ENCODE measurements at regions not wholly inside any gene's neighbourhood (a gene's known extent, or its start where the extent isn't known, plus 50 kb on each side); places are given as distances from the start of the nearest gene placed in this dataset.
"Not testable (repeated sequence)": the region's sequence is repeated elsewhere in the genome, so short reads cannot be mapped to it uniquely, and the experiment has no call there.

DNA sequence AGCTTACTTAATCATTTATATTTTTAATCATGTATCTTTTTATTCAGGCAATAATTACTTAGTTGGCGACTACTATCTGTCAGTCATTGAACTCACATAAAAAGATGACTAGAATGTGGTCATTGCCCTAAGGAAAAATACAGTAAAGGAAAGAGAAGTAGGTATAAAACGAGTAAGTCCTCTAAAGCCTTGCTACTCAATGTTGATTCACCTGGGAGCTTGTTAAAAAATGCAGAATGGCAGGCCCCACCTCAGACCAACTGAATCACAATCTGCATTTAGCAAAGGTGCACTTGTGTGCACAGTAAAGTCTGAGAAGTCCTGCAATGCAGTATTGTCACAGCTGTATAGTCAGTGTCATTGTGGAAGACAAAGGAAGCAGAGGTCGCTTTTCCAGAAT lies 592.4 kb downstream of the CSNK1G3 start:
- no TSS peak for BruUV-seq (replicated peaks)
- no peaks in the 10 kb centered on the region for H3K4me1 Mint-ChIP-seq (ENCODE audit: low read depth, unreplicated experiment)
- H3K27me3 Mint-ChIP-seq (ENCODE audit: unreplicated experiment) = no peaks in the 10 kb centered on the region
- H3K27ac Mint-ChIP-seq (ENCODE audit: unreplicated experiment) = no peak overlapping the region
- no peak for DNase-seq
- intact Hi-C loops (cut with micrococcal nuclease; ENCODE audit: unreplicated experiment) = no loop called here
- TF ChIP-seq, protein P1, sequence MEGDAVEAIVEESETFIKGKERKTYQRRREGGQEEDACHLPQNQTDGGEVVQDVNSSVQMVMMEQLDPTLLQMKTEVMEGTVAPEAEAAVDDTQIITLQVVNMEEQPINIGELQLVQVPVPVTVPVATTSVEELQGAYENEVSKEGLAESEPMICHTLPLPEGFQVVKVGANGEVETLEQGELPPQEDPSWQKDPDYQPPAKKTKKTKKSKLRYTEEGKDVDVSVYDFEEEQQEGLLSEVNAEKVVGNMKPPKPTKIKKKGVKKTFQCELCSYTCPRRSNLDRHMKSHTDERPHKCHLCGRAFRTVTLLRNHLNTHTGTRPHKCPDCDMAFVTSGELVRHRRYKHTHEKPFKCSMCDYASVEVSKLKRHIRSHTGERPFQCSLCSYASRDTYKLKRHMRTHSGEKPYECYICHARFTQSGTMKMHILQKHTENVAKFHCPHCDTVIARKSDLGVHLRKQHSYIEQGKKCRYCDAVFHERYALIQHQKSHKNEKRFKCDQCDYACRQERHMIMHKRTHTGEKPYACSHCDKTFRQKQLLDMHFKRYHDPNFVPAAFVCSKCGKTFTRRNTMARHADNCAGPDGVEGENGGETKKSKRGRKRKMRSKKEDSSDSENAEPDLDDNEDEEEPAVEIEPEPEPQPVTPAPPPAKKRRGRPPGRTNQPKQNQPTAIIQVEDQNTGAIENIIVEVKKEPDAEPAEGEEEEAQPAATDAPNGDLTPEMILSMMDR (IDR thresholded peaks at IDR 0.05; ENCODE audit: unreplicated experiment) = no peak
- no peaks in the 10 kb centered on the region for H3K36me3 Mint-ChIP-seq (ENCODE audit: insufficient read depth, unreplicated experiment)
- CTCF ChIA-PET = interaction anchor here (0.6 kb wide), 1 partner anchor 797 kb away, joined by 3 read pairs; no protein-coding TSS in a partner anchor
- H3K9me3 Mint-ChIP-seq (ENCODE audit: low read depth, unreplicated experiment) = no peaks in the 10 kb centered on the region
- H3K4me3 Mint-ChIP-seq (ENCODE audit: low read depth, unreplicated experiment) = no peak overlapping the region

DNA sequence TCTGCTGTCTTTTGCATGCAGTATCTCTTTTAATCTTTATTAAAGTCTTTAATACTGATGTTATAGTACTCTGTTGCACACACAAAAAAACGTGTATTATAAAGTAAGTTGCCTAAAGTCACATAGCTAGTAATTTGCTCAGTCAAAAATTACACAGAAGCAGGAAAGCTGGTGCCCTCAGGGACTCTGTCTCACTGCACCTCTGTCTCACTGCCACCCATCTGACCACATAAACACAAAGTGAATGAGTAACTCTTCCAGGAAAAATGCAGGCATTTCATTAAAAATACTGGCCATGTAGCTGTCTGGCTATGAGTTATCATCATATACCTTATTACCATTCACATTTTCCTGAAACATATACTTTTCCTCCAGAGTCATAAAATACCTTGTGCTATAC lies 591.7 kb downstream of the CSNK1G3 start:
- CTCF ChIA-PET = interaction anchor here (0.6 kb wide), 2 partner anchors 17 to 796 kb away, joined by 3 to 4 read pairs; no protein-coding TSS in a partner anchor

DNA sequence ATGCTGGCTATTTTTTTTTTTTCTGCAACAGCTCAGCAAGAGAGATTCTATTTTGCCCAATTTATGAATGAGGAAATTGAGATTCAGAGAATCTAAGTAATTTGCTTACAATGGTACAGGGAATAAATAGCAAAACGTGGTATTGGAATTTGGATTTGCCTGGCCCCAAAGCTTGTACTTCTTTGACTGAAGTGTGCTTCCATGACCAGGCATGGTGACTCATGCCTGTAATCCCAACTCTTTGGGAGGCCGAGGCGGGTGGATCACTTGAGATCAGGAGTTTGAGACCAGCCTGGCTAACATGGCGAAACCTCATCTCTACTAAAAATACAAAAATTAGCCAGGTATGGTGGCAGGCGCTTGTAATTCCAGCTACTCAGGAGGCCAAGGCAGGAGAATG lies 591.1 kb downstream of the CSNK1G3 start:
- intact Hi-C loops (cut with micrococcal nuclease; ENCODE audit: unreplicated experiment); DNase-seq; H3K9me3 Mint-ChIP-seq (ENCODE audit: low read depth, unreplicated experiment): not testable (repeated sequence)

More for the DNA sequence above, 591.7 kb downstream of the CSNK1G3 start:
- H3K4me3 Mint-ChIP-seq (ENCODE audit: low read depth, unreplicated experiment) = no peak overlapping the region
- DNase-seq = no peak
- no peaks in the 10 kb centered on the region for H3K27me3 Mint-ChIP-seq (ENCODE audit: unreplicated experiment)
- H3K27ac Mint-ChIP-seq (ENCODE audit: unreplicated experiment) = no peak overlapping the region
- no peaks in the 10 kb centered on the region for H3K4me1 Mint-ChIP-seq (ENCODE audit: low read depth, unreplicated experiment)
- no TSS peak for BruUV-seq (replicated peaks)
- intact Hi-C loops (cut with micrococcal nuclease; ENCODE audit: unreplicated experiment) = no loop called here
- no peaks in the 10 kb centered on the region for H3K36me3 Mint-ChIP-seq (ENCODE audit: insufficient read depth, unreplicated experiment)
- H3K9me3 Mint-ChIP-seq (ENCODE audit: low read depth, unreplicated experiment) = no peaks in the 10 kb centered on the region
- TF ChIP-seq, protein P1 (IDR thresholded peaks at IDR 0.05; ENCODE audit: unreplicated experiment) = no peak

DNA sequence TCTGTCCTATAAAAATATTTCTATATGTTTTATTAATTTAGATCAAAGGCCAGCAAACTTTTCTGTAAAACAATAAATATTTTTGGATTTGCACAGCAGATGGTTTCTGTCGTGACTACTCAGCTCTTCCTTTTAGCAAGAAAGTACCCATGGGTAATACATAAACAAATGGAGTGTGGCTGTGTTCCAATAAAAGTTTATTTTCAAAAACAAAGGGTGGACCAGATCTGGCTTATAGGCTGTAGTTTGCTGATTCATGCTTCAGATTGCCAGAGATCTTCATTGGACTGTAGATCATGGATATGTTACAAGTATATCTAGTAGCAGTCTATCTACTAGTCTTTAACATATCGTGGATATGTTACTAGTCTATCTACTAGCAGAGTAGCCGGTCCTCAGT lies 590.5 kb downstream of the CSNK1G3 start:
- no peaks in the 10 kb centered on the region for H3K4me1 Mint-ChIP-seq (ENCODE audit: low read depth, unreplicated experiment)
- intact Hi-C loops (cut with micrococcal nuclease; ENCODE audit: unreplicated experiment) = no loop called here
- CTCF ChIA-PET = no interaction called here
- H3K27ac Mint-ChIP-seq (ENCODE audit: unreplicated experiment) = no peak overlapping the region
- DNase-seq = no peak
- no peaks in the 10 kb centered on the region for H3K27me3 Mint-ChIP-seq (ENCODE audit: unreplicated experiment)
- no TSS peak for BruUV-seq (replicated peaks)
- H3K9me3 Mint-ChIP-seq (ENCODE audit: low read depth, unreplicated experiment) = no peaks in the 10 kb centered on the region
- H3K36me3 Mint-ChIP-seq (ENCODE audit: insufficient read depth, unreplicated experiment) = no peaks in the 10 kb centered on the region
- TF ChIP-seq, protein P1 (IDR thresholded peaks at IDR 0.05; ENCODE audit: unreplicated experiment) = no peak
- H3K4me3 Mint-ChIP-seq (ENCODE audit: low read depth, unreplicated experiment) = no peak overlapping the region

More for the DNA sequence above, 591.1 kb downstream of the CSNK1G3 start:
- not testable (repeated sequence) for H3K27me3 Mint-ChIP-seq (ENCODE audit: unreplicated experiment); BruUV-seq (replicated peaks); H3K4me3 Mint-ChIP-seq (ENCODE audit: low read depth, unreplicated experiment); H3K27ac Mint-ChIP-seq (ENCODE audit: unreplicated experiment); H3K36me3 Mint-ChIP-seq (ENCODE audit: insufficient read depth, unreplicated experiment); H3K4me1 Mint-ChIP-seq (ENCODE audit: low read depth, unreplicated experiment)
- CTCF ChIA-PET = interaction anchor here (0.6 kb wide), 1 partner anchor 17 kb away, joined by 4 read pairs; no protein-coding TSS in a partner anchor

DNA sequence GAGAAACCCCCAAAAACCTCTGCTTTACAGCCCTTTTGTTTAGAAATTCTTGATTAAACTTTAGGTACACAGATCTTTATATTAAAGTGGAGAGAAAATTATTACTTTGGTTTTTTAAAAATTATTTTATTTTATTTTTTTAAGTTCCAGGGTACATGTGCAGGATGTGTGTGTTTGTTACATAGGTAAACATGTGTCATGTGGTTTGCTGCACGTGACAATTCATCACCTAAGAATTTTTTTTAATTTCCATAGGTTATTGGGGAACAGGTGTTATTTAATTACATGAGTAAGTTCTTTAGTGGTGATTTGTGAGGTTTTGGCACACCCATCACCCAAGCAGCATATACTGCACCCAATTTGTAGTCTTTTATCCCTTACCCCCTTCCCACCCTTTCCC lies 581.7 kb downstream of the CSNK1G3 start:
- peaks cover 2% of the 10 kb centered on the region for H3K4me1 Mint-ChIP-seq (ENCODE audit: low read depth, unreplicated experiment)

More for the DNA sequence above, 581.7 kb downstream of the CSNK1G3 start:
- no peaks in the 10 kb centered on the region for H3K36me3 Mint-ChIP-seq (ENCODE audit: insufficient read depth, unreplicated experiment)
- H3K9me3 Mint-ChIP-seq (ENCODE audit: low read depth, unreplicated experiment) = peaks cover 8% of the 10 kb centered on the region
- no peak overlapping the region for H3K27ac Mint-ChIP-seq (ENCODE audit: unreplicated experiment)
- CTCF ChIA-PET = no interaction called here
- H3K4me3 Mint-ChIP-seq (ENCODE audit: low read depth, unreplicated experiment) = no peak overlapping the region
- BruUV-seq (replicated peaks) = no TSS peak
- DNase-seq = no peak
- TF ChIP-seq, protein P1 (IDR thresholded peaks at IDR 0.05; ENCODE audit: unreplicated experiment) = no peak
- no peaks in the 10 kb centered on the region for H3K27me3 Mint-ChIP-seq (ENCODE audit: unreplicated experiment)
- intact Hi-C loops (cut with micrococcal nuclease; ENCODE audit: unreplicated experiment) = no loop called here
